ENCODE measurements at regions not wholly inside any gene's neighbourhood (a gene's known extent, or its start where the extent isn't known, plus 50 kb on each side); places are given as distances from the start of the nearest gene placed in this dataset.

DNA sequence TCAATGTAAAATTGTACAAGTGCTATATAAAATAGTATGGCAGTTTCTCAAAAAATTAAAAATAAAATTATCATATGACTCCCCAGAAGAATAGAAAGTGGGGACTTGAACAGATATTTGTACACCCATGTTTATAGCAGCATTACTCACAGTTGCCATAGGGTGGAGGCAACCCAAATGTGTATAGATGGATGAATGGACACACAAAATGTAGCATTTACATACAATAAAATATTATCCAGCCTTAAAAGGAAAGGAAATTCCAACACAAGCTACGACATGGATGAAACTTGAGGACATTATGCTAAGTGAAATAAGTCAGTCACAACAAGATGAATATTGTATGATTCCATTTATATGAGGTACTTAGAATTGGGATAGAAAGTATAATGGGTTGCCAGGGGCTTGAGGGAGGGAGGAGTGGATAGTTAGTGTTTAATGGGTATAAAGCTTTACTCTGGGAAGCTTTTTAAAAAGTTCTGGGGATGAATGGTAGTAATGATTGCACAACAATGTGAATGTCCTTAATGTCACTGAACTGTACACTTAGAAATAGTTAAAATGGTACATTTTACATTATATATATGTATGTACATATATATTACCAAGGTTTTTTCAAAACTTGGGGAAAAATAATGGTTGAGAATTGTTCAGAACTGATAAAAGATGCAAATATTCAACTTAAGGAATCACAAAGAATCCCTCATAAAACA lies 53.0 kb upstream of the ADORA3 start:
- POLR2A ChIA-PET = no interaction called here
- no peak for DNase-seq (ENCODE audit: low read depth)
- Histone ChIP-seq H3K4me3 (ENCODE audit: low read depth, low read length) (no peak overlapping the region), H3K36me3 (ENCODE audit: control insufficient read depth, insufficient read depth, low read length) (no peaks in the 10 kb centered on the region), H3K27me3 (ENCODE audit: control insufficient read depth, insufficient read depth, low read length) (no peaks in the 10 kb centered on the region)
- TF ChIP-seq, protein P1, sequence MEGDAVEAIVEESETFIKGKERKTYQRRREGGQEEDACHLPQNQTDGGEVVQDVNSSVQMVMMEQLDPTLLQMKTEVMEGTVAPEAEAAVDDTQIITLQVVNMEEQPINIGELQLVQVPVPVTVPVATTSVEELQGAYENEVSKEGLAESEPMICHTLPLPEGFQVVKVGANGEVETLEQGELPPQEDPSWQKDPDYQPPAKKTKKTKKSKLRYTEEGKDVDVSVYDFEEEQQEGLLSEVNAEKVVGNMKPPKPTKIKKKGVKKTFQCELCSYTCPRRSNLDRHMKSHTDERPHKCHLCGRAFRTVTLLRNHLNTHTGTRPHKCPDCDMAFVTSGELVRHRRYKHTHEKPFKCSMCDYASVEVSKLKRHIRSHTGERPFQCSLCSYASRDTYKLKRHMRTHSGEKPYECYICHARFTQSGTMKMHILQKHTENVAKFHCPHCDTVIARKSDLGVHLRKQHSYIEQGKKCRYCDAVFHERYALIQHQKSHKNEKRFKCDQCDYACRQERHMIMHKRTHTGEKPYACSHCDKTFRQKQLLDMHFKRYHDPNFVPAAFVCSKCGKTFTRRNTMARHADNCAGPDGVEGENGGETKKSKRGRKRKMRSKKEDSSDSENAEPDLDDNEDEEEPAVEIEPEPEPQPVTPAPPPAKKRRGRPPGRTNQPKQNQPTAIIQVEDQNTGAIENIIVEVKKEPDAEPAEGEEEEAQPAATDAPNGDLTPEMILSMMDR (IDR thresholded peaks at IDR 0.05; ENCODE audit: insufficient read depth, low read depth, low read length) = no peak
- CTCF ChIA-PET = no interaction called here

GRCh38 chr1:111559736-111560279 lies 56.4 kb upstream of the ADORA3 start:
- CTCF ChIA-PET = interaction anchor here (1.1 to 1.5 kb wide), 2 partner anchors 52 to 84 kb away, joined by 3 to 4 read pairs; no protein-coding TSS in a partner anchor

DNA sequence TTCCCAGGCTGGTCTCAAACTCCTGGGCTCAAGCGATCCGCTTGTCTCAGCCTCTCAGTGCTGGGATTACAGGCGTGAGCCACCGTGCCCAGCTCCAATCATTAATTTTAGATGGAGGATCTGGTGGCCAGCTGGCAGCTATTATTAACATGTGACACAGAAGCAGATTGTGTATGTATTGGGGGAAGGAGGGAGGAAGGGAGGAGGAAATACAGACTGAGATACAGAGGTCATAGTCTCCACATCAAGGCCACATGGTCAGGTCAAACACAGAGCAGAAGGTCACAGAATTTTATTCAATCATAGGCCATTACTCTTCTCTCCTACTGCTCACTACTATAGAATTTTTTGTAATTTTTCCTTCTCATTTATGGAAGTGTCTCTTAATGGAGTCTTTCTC lies 57.9 kb upstream of the ADORA3 start:
- CTCF ChIA-PET = interaction anchor here (0.7 to 1.5 kb wide), 2 partner anchors 53 to 186 kb away, joined by 3 to 4 read pairs; no protein-coding TSS in a partner anchor
- POLR2A ChIA-PET = interaction anchor here (0.6 kb wide), 1 partner anchor 18 kb away, joined by 3 read pairs; no protein-coding TSS in a partner anchor
- DNase-seq (ENCODE audit: low read depth) = no peak

More at GRCh38 chr1:111559736-111560279, 56.4 kb upstream of the ADORA3 start:
- POLR2A ChIA-PET = interaction anchor here (0.6 kb wide), 1 partner anchor 18 kb away, joined by 3 read pairs; no protein-coding TSS in a partner anchor
- no peaks in the 10 kb centered on the region for H3K36me3 ChIP-seq (ENCODE audit: control insufficient read depth, insufficient read depth, low read length)
- TF ChIP-seq, protein P1 (IDR thresholded peaks at IDR 0.05; ENCODE audit: insufficient read depth, low read depth, low read length) = no peak
- H3K4me3 ChIP-seq (ENCODE audit: low read depth, low read length) = no peak overlapping the region
- H3K27me3 ChIP-seq (ENCODE audit: control insufficient read depth, insufficient read depth, low read length) = no peaks in the 10 kb centered on the region
- DNase-seq (ENCODE audit: low read depth) = no peak

DNA sequence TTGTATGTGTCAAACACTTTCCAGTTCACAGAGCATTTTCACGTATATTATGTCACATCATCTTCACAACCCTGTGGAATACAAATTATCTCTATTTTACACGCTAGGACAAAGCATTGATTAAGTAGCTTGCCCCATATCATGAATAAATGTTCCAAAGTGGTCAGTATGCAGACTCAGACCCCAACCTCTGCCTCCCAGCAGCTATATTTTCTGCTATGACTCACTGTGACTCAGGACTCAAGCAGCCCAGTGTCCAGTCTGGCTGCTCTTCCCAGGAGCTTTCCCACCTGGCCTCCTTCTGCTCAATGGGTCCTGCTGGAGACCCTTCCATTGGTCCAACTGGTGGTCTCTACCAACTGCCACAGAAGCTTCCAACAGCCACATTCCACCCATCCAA lies 56.0 kb upstream of the RAP1A start:
- ChIA-PET POLR2A (interaction anchor here (0.5 kb wide), 1 partner anchor 8 kb away, joined by 11 read pairs; no protein-coding TSS in a partner anchor), CTCF (interaction anchor here (0.6 to 2.5 kb wide), 5 partner anchors 11 to 56 kb away, joined by 3 to 8 read pairs (median 6); no protein-coding TSS in a partner anchor)
- Histone ChIP-seq H3K27me3 (ENCODE audit: control insufficient read depth, insufficient read depth, low read length) (no peaks in the 10 kb centered on the region), H3K36me3 (ENCODE audit: control insufficient read depth, insufficient read depth, low read length) (no peaks in the 10 kb centered on the region), H3K4me3 (ENCODE audit: low read depth, low read length) (no peak overlapping the region)
- TF ChIP-seq, protein P1 (IDR thresholded peaks at IDR 0.05; ENCODE audit: insufficient read depth, low read depth, low read length) = no peak
- DNase-seq (ENCODE audit: low read depth) = no peak

More for the DNA sequence above, 57.9 kb upstream of the ADORA3 start:
- no peaks in the 10 kb centered on the region for H3K36me3 ChIP-seq (ENCODE audit: control insufficient read depth, insufficient read depth, low read length)
- TF ChIP-seq, protein P1 (IDR thresholded peaks at IDR 0.05; ENCODE audit: insufficient read depth, low read depth, low read length) = no peak
- no peaks in the 10 kb centered on the region for H3K27me3 ChIP-seq (ENCODE audit: control insufficient read depth, insufficient read depth, low read length)
- H3K4me3 ChIP-seq (ENCODE audit: low read depth, low read length) = no peak overlapping the region

DNA sequence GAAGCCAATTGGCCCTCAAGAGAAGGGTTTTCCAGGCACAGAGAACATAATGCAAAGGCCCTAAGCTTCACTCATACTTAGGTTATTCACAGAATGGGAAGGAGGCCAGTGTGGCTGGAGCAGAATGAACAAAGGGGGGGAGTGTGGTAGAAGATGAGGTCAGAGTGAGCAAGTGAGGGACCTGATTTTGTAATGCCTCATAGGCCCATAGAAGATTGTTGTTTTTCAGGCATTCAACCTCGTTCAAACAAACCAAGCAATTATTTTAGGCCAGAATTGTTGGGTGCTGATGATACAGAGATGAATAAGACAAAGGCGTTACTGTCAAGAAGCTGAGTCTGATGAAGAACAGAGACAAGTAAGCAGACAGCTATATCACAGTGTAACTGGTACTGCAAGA lies 54.5 kb upstream of the RAP1A start:
- Histone ChIP-seq H3K36me3 (ENCODE audit: control insufficient read depth, insufficient read depth, low read length) (no peaks in the 10 kb centered on the region), H3K27me3 (ENCODE audit: control insufficient read depth, insufficient read depth, low read length) (no peaks in the 10 kb centered on the region), H3K4me3 (ENCODE audit: low read depth, low read length) (no peak overlapping the region)
- TF ChIP-seq, protein P1 (IDR thresholded peaks at IDR 0.05; ENCODE audit: insufficient read depth, low read depth, low read length) = no peak
- ChIA-PET CTCF (interaction anchor here (2.5 kb wide), 1 partner anchor 57 kb away, joined by 8 read pairs; no protein-coding TSS in a partner anchor), POLR2A (no interaction called here)
- no peak for DNase-seq (ENCODE audit: low read depth)
